Gastrocnemius medialis (tissue), 4 donors: ENCODE measurements at regions not wholly inside any gene's neighbourhood (a gene's known extent, or its start where the extent isn't known, plus 50 kb on each side); places are given as distances from the start of the nearest gene placed in this dataset.

Source experiments
- CTCF ChIP-seq, 5 experiments: fragments of 450-650 bp in 3 of 5; fragments of 200-600 bp in 2 of 5; sonication (generic) in 2 of 5; IDR thresholded peaks in 4 of 5; conservative IDR thresholded peaks in 1 of 5; 1 replicate in 4 of 5; 2 replicates in 1 of 5; pipeline ENCODE4 v1.5.1; 2016 to 2019; ENCODE audit warnings: antibody characterized with exemption in 5 of 5, mild to moderate bottlenecking in 3 of 5, moderate library complexity in 3 of 5
- POLR2A ChIP-seq, 2 donors: fragments of 450-650 bp; IDR thresholded peaks; one replicate each; pipeline ENCODE4 v1.6.1; 2017; ENCODE audit warnings: antibody characterized with exemption in 2 of 2, mild to moderate bottlenecking in 2 of 2, moderate library complexity in 2 of 2

DNA sequence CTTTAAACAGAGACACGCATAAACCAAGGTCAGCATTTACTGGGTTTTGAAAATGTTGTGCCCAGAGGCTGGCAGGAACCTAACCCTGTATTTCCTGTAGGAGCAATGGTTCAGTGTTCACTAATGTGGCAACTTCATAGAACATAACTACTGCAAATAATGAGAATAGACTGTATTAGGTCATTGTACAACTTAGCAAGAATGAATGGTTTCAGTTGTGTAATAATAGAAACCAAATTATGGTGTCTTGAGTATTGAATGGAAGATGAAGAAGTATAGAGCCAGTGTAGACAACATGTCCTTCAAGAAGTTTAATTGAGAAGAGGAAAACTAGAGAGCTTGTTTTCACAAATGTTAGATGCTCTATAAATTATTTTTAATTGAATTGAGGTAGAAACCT, 172.5 kb downstream of the BUB3 start:
- no peak for TF ChIP-seq CTCF (IDR thresholded peaks at IDR 0.05 in 4 of 5, conservative IDR thresholded peaks at IDR 0.05 in 1 of 5)
- no peak for TF ChIP-seq POLR2A (IDR thresholded peaks at IDR 0.05)
